ENCODE measurements at regions not wholly inside any gene's neighbourhood (a gene's known extent, or its start where the extent isn't known, plus 50 kb on each side); places are given as distances from the start of the nearest gene placed in this dataset.

- no peak overlapping the region for H3K27ac Mint-ChIP-seq
- Histone ChIP-seq H2AFZ (ENCODE audit: insufficient read depth, low read depth, low read length, poor library complexity, severe bottlenecking) (no peak overlapping the region), H3K4me3 (ENCODE audit: control extremely low read depth in 1 of 5, extremely low read depth in 1 of 5, insufficient read depth in 1 of 5, low read depth in 2 of 5, low read length in 4 of 5) (no peak overlapping the region), H4K20me1 (ENCODE audit: control insufficient read depth, insufficient read depth, low read length, poor library complexity, severe bottlenecking) (no peaks in the 10 kb centered on the region), H3K4me1 (ENCODE audit: control insufficient read depth in 2 of 2, insufficient read depth in 2 of 2, low read length in 2 of 2) (no peaks in the 10 kb centered on the region), H3K79me2 (ENCODE audit: control insufficient read depth, insufficient read depth, low read length) (no peaks in the 10 kb centered on the region), H3K27me3 (replicated peaks in 1 of 4; ENCODE audit: control extremely low read depth in 1 of 4, control insufficient read depth in 3 of 4, insufficient read depth in 4 of 4, low read length in 3 of 4) (peaks cover 0 to 12% (median 3%) of the 10 kb centered on the region in 4 experiments), H3K36me3 (replicated peaks in 1 of 2; ENCODE audit: control extremely low read depth in 1 of 2, control insufficient read depth in 1 of 2, extremely low read depth in 1 of 2, insufficient read depth in 2 of 2, low read length in 1 of 2) (no peaks in the 10 kb centered on the region), H3K9ac (ENCODE audit: low read length) (no peak overlapping the region), H3K4me2 (replicated peaks; ENCODE audit: low read depth, low read length, poor library complexity, severe bottlenecking) (no peak overlapping the region), H3K27ac (ENCODE audit: low read length in 2 of 2) (no peak overlapping the region), H3K9me3 (ENCODE audit: control extremely low read depth in 1 of 3, control insufficient read depth in 2 of 3, insufficient read depth in 1 of 3, low read length in 2 of 3) (no peaks in the 10 kb centered on the region)
- no peaks in the 10 kb centered on the region for H3K9me3 Mint-ChIP-seq (ENCODE audit: insufficient read depth)
- TF ChIP-seq EZH2 (IDR thresholded peaks at IDR 0.05; ENCODE audit: borderline replicate concordance, insufficient read depth, low read depth, low read length, poor library complexity, severe bottlenecking) (no peak), CTCF (IDR thresholded peaks at IDR 0.05) (no peak)
- peaks cover 25% of the 10 kb centered on the region for H3K27me3 Mint-ChIP-seq
- 100% methylated on average over 1 of the region's 1 CpG for WGBS (ENCODE audit: insufficient coverage)
- ChIA-PET POLR2A (no interaction called here), CTCF (interaction anchor here (0.6 to 3.1 kb wide), 3 partner anchors 12 to 306 kb away, joined by 3 to 10 read pairs (median 8); no protein-coding TSS in a partner anchor)
- DNase-seq = no peak
- no peak overlapping the region for H3K4me3 Mint-ChIP-seq
- no peak for ATAC-seq (ENCODE audit: low read depth)
- H3K4me1 Mint-ChIP-seq = peaks cover 2% of the 10 kb centered on the region
- intact Hi-C loops (cut with micrococcal nuclease) = no loop called here
Measured at GRCh38 chr7:26066736-26067135, 85.3 kb upstream of the NFE2L3 start.

GRCh38 chr7:26070290-26070689, 81.7 kb upstream of the NFE2L3 start:
- Histone ChIP-seq H2AFZ (ENCODE audit: insufficient read depth, low read depth, low read length, poor library complexity, severe bottlenecking) (no peak overlapping the region), H3K4me1 (ENCODE audit: control insufficient read depth in 2 of 2, insufficient read depth in 2 of 2, low read length in 2 of 2) (no peaks in the 10 kb centered on the region)

More at GRCh38 chr7:26070290-26070689, 81.7 kb upstream of the NFE2L3 start:
- no peak overlapping the region for H3K27ac ChIP-seq (ENCODE audit: low read length in 2 of 2)
- no peak overlapping the region for H3K4me3 Mint-ChIP-seq
- POLR2A ChIA-PET = no interaction called here
- DNase-seq (no peak), ATAC-seq (ENCODE audit: low read depth) (no peak)
- H3K9me3 ChIP-seq (ENCODE audit: control extremely low read depth in 1 of 3, control insufficient read depth in 2 of 3, insufficient read depth in 1 of 3, low read length in 2 of 3) = no peaks in the 10 kb centered on the region
- H3K9ac ChIP-seq (ENCODE audit: low read length) = no peak overlapping the region
- H3K27ac Mint-ChIP-seq = no peak overlapping the region
- no peak overlapping the region for H3K4me2 ChIP-seq (replicated peaks; ENCODE audit: low read depth, low read length, poor library complexity, severe bottlenecking)
- no CpG with 5 or more reads among the region's 2 CpGs for WGBS (ENCODE audit: insufficient coverage)
- H3K27me3 ChIP-seq (replicated peaks in 1 of 4; ENCODE audit: control extremely low read depth in 1 of 4, control insufficient read depth in 3 of 4, insufficient read depth in 4 of 4, low read length in 3 of 4) = peaks cover 0 to 4% (median 2%) of the 10 kb centered on the region in 4 experiments
- CTCF ChIA-PET = interaction anchor here (1.0 to 2.3 kb wide), 5 partner anchors 9 to 295 kb away, joined by 3 to 10 read pairs (median 4); no protein-coding TSS in a partner anchor
- no peaks in the 10 kb centered on the region for H4K20me1 ChIP-seq (ENCODE audit: control insufficient read depth, insufficient read depth, low read length, poor library complexity, severe bottlenecking)
- TF ChIP-seq EZH2 (IDR thresholded peaks at IDR 0.05; ENCODE audit: borderline replicate concordance, insufficient read depth, low read depth, low read length, poor library complexity, severe bottlenecking) (no peak), CTCF (IDR thresholded peaks at IDR 0.05) (no peak)
- H3K9me3 Mint-ChIP-seq (ENCODE audit: insufficient read depth) = no peaks in the 10 kb centered on the region
- intact Hi-C loops (cut with micrococcal nuclease) = no loop called here
- no peaks in the 10 kb centered on the region for H3K36me3 ChIP-seq (replicated peaks in 1 of 2; ENCODE audit: control extremely low read depth in 1 of 2, control insufficient read depth in 1 of 2, extremely low read depth in 1 of 2, insufficient read depth in 2 of 2, low read length in 1 of 2)
- no peaks in the 10 kb centered on the region for H3K4me1 Mint-ChIP-seq
- peaks cover 17% of the 10 kb centered on the region for H3K27me3 Mint-ChIP-seq
- H3K4me3 ChIP-seq (ENCODE audit: control extremely low read depth in 1 of 5, extremely low read depth in 1 of 5, insufficient read depth in 1 of 5, low read depth in 2 of 5, low read length in 4 of 5) = no peak overlapping the region
- no peaks in the 10 kb centered on the region for H3K79me2 ChIP-seq (ENCODE audit: control insufficient read depth, insufficient read depth, low read length)
